Liver (tissue), 8 donors: ENCODE measurements at regions not wholly inside any gene's neighbourhood (a gene's known extent, or its start where the extent isn't known, plus 50 kb on each side); places are given as distances from the start of the nearest gene placed in this dataset.

Experiments
- DNase-seq: peaks from one replicate; pipeline ENCODE4 v3.0.0-alpha.2; 2017; ENCODE audit warnings: low spot score
- H3K27ac ChIP-seq, 2 donors: one replicate each; pipeline ENCODE4 v1.7.0; 2013; ENCODE audit warnings: inconsistent platforms in 2 of 2, low read length in 2 of 2, control low read depth in 1 of 2, low read depth in 1 of 2, mild to moderate bottlenecking in 1 of 2
- H3K27me3 ChIP-seq, 4 donors: one replicate each; pipeline versions ENCODE4 v1.6.1 to v1.7.0; 2013; ENCODE audit warnings: low read length in 3 of 4, inconsistent platforms in 1 of 4, mild to moderate bottlenecking in 1 of 4, moderate library complexity in 1 of 4; ENCODE audit not compliant: control insufficient read depth in 4 of 4, insufficient read depth in 4 of 4
- H3K36me3 ChIP-seq, 4 donors: one replicate each; pipeline versions ENCODE4 v1.6.1 to v1.7.0; 2013; ENCODE audit warnings: low read length in 3 of 4, mild to moderate bottlenecking in 3 of 4, low read depth in 1 of 4, moderate library complexity in 1 of 4; ENCODE audit not compliant: control insufficient read depth in 4 of 4, insufficient read depth in 3 of 4
- H3K4me1 ChIP-seq, 4 donors: one replicate each; pipeline versions ENCODE4 v1.6.1 to v1.7.0; 2013; ENCODE audit warnings: low read length in 3 of 4, mild to moderate bottlenecking in 3 of 4, moderate library complexity in 1 of 4; ENCODE audit not compliant: control insufficient read depth in 4 of 4, insufficient read depth in 4 of 4
- H3K4me3 ChIP-seq, 3 donors: one replicate each; pipeline versions ENCODE4 v1.6.1 to v1.7.0; 2013; ENCODE audit warnings: low read length in 3 of 3, control low read depth in 1 of 3, low read depth in 1 of 3, mild to moderate bottlenecking in 1 of 3
- H3K9ac ChIP-seq, 2 donors: one replicate each; pipeline ENCODE4 v1.7.0; 2013; ENCODE audit warnings: low read length in 2 of 2, mild to moderate bottlenecking in 2 of 2, moderate library complexity in 2 of 2, control low read depth in 1 of 2, low read depth in 1 of 2
- H3K9me3 ChIP-seq, 4 donors: one replicate each; pipeline versions ENCODE4 v1.6.1 to v1.7.0; 2013; ENCODE audit warnings: low read length in 3 of 4; ENCODE audit not compliant: control insufficient read depth in 4 of 4
- ATF3 ChIP-seq: IDR thresholded peaks from 2 replicates; pipeline ENCODE4 v1.6.1; 2016; ENCODE audit warnings: antibody characterized with exemption
- CTCF ChIP-seq: fragments of 150-350 bp; IDR thresholded peaks from 2 replicates; pipeline ENCODE4 v1.5.1; 2017; ENCODE audit warnings: improper control_type of control experiment, low read depth, low read length; ENCODE audit not compliant: missing input control
- EGR1 ChIP-seq, 2 donors: IDR thresholded peaks; 2 replicates each; pipeline ENCODE4 v1.6.1; 2016 to 2018; ENCODE audit warnings: antibody characterized with exemption in 2 of 2, low read depth in 2 of 2
- FOXA1 ChIP-seq: IDR thresholded peaks from 2 replicates; pipeline ENCODE4 v1.6.1; 2016; ENCODE audit warnings: antibody characterized with exemption
- FOXA2 ChIP-seq: IDR thresholded peaks from 2 replicates; pipeline ENCODE4 v1.6.1; 2016; ENCODE audit warnings: antibody characterized with exemption
- GABPA ChIP-seq, 2 donors: IDR thresholded peaks in 1 of 2; conservative IDR thresholded peaks in 1 of 2; 2 replicates each; pipeline ENCODE4 v1.6.1; 2016; ENCODE audit warnings: antibody characterized with exemption in 2 of 2, mild to moderate bottlenecking in 1 of 2, moderate library complexity in 1 of 2
- HNF4A ChIP-seq, 2 donors: conservative IDR thresholded peaks; 2 replicates each; pipeline ENCODE4 v1.6.1; 2016; ENCODE audit warnings: antibody characterized with exemption in 2 of 2, mild to moderate bottlenecking in 2 of 2
- HNF4G ChIP-seq: IDR thresholded peaks from 2 replicates; pipeline ENCODE4 v1.6.1; 2016; ENCODE audit warnings: antibody characterized with exemption
- JUND ChIP-seq, 2 donors: IDR thresholded peaks; 2 replicates each; pipeline ENCODE4 v1.6.1; 2016; ENCODE audit warnings: antibody characterized with exemption in 2 of 2
- MAX ChIP-seq: IDR thresholded peaks from 2 replicates; pipeline ENCODE4 v1.6.1; 2016; ENCODE audit warnings: antibody characterized with exemption
- NR2F2 ChIP-seq: IDR thresholded peaks from 2 replicates; pipeline ENCODE4 v1.6.1; 2016; ENCODE audit warnings: antibody characterized with exemption
- RAD21 ChIP-seq, 2 donors: IDR thresholded peaks; 2 replicates each; pipeline ENCODE4 v1.6.1; 2016; ENCODE audit warnings: antibody characterized with exemption in 2 of 2, mild to moderate bottlenecking in 2 of 2
- REST ChIP-seq: IDR thresholded peaks from 2 replicates; pipeline ENCODE4 v1.6.1; 2016; ENCODE audit warnings: antibody characterized with exemption, mild to moderate bottlenecking
- RXRA ChIP-seq, 2 donors: IDR thresholded peaks; 2 replicates each; pipeline ENCODE4 v1.6.1; 2017 to 2018; ENCODE audit warnings: antibody characterized with exemption in 2 of 2, mild to moderate bottlenecking in 1 of 2
- SP1 ChIP-seq: IDR thresholded peaks from 2 replicates; pipeline ENCODE4 v1.6.1; 2018; ENCODE audit warnings: antibody characterized with exemption, mild to moderate bottlenecking
- TAF1 ChIP-seq: conservative IDR thresholded peaks from 2 replicates; pipeline ENCODE4 v1.6.1; 2016; ENCODE audit warnings: antibody characterized with exemption, mild to moderate bottlenecking
- YY1 ChIP-seq: IDR thresholded peaks from 2 replicates; pipeline ENCODE4 v1.6.1; 2016; ENCODE audit warnings: antibody characterized with exemption, mild to moderate bottlenecking
- ZBTB33 ChIP-seq: IDR thresholded peaks from 2 replicates; pipeline ENCODE4 v1.6.1; 2016; ENCODE audit warnings: antibody characterized with exemption
- WGBS: extraction: QIAGEN DNeasy Blood & Tissue Kit; methylation state at CpG from one replicate; pipeline ENCODE4 v1.1.7; 2013; 5-methylcytosine and 5-hydroxymethylcytosine counted together
- donor health status: healthy.
- donor health status: healthy.
- donor health status: healthy.
- donor health status: healthy.
- donor health status: healthy.

GRCh38 chr12:89126712-89127111 lies 225.6 kb downstream of the DUSP6 start:
- DNase-seq = no peak
- H3K9ac ChIP-seq = no peak overlapping the region
- 49% methylated on average over 3 of the region's 3 CpGs for WGBS
- H3K27me3 ChIP-seq = no peaks in the 10 kb centered on the region
- no peaks in the 10 kb centered on the region for H3K36me3 ChIP-seq
- no peaks in the 10 kb centered on the region for H3K9me3 ChIP-seq
- peaks cover 0 to 15% (median 9%) of the 10 kb centered on the region in 4 donors for H3K4me1 ChIP-seq
- TF ChIP-seq REST (peak; percentile 56), HNF4G (no peak), SP1 (peak; percentile 43), RAD21 (IDR thresholded peaks at IDR 0.05) (peak; percentile 49 to 53), NR2F2 (no peak), FOXA2 (peak; percentile 38), FOXA1 (no peak), TAF1 (no peak), RXRA (IDR thresholded peaks at IDR 0.05) (peak; percentile 56 to 68), GABPA (IDR thresholded peaks at IDR 0.05 in 1 of 2, conservative IDR thresholded peaks at IDR 0.05 in 1 of 2) (no peak), CTCF (no peak), MAX (peak; percentile 63), YY1 (peak; percentile 67), EGR1 (IDR thresholded peaks at IDR 0.05; ENCODE audit: low read depth in 2 of 2) (peak in 1 of 2 donors; percentile 27), ZBTB33 (no peak), JUND (IDR thresholded peaks at IDR 0.05) (peak in 1 of 2 donors; percentile 41), HNF4A (conservative IDR thresholded peaks at IDR 0.05) (peak; percentile 66 to 80), ATF3 (no peak)
- peak overlapping the region; percentile 9 to 16 for H3K27ac ChIP-seq
- no peak overlapping the region for H3K4me3 ChIP-seq
